Small intestine (tissue), 7 donors: ENCODE measurements at regions not wholly inside any gene's neighbourhood (a gene's known extent, or its start where the extent isn't known, plus 50 kb on each side); places are given as distances from the start of the nearest gene placed in this dataset.

Source experiments
- DNase-seq, 2 donors: peaks; one replicate each; pipeline versions ENCODE4 v3.0.0 to v3.0.0-alpha.2; 2013
- FAIRE-seq: peaks from 2 replicates; lab custom pipeline; 2012; peaks lifted over from hg19 to GRCh38; lab: Jason Lieb, UNC
- H3K27ac ChIP-seq, 3 donors: one replicate each; pipeline ENCODE4 v1.5.1; 2013; ENCODE audit warnings: low read length in 2 of 3, mild to moderate bottlenecking in 2 of 3, control low read depth in 1 of 3, inconsistent platforms in 1 of 3, low read depth in 1 of 3, moderate library complexity in 1 of 3
- H3K27me3 ChIP-seq, 3 donors: one replicate each; pipeline ENCODE4 v1.6.1; 2013; ENCODE audit warnings: low read length in 3 of 3, inconsistent platforms in 1 of 3; ENCODE audit not compliant: control insufficient read depth in 3 of 3, insufficient read depth in 3 of 3
- H3K36me3 ChIP-seq, 3 donors: one replicate each; pipeline ENCODE4 v1.6.1; 2013; ENCODE audit warnings: low read length in 3 of 3, inconsistent platforms in 1 of 3, low read depth in 1 of 3, mild to moderate bottlenecking in 1 of 3, moderate library complexity in 1 of 3; ENCODE audit not compliant: control insufficient read depth in 3 of 3, insufficient read depth in 2 of 3
- H3K4me1 ChIP-seq, 3 donors: one replicate each; pipeline ENCODE4 v1.6.1; 2013; ENCODE audit warnings: low read length in 2 of 3, inconsistent platforms in 1 of 3, low read depth in 1 of 3, mild to moderate bottlenecking in 1 of 3, moderate library complexity in 1 of 3; ENCODE audit not compliant: control insufficient read depth in 3 of 3, insufficient read depth in 2 of 3
- H3K4me3 ChIP-seq, 3 donors: one replicate each; pipeline ENCODE4 v1.5.1; 2013; ENCODE audit warnings: low read length in 3 of 3, control low read depth in 1 of 3, inconsistent platforms in 1 of 3, low read depth in 1 of 3, mild to moderate bottlenecking in 1 of 3, moderate library complexity in 1 of 3
- H3K9me3 ChIP-seq, 2 donors: one replicate each; pipeline ENCODE4 v1.6.1; 2013; ENCODE audit warnings: low read depth in 1 of 2, low read length in 1 of 2; ENCODE audit not compliant: control insufficient read depth in 2 of 2, insufficient read depth in 1 of 2
- WGBS, 3 donors: extraction: QIAGEN DNeasy Blood & Tissue Kit; methylation state at CpG; one replicate each; pipeline ENCODE4 v1.1.7; 2013; 5-methylcytosine and 5-hydroxymethylcytosine counted together
- donor health status: healthy with polysubstance abuse.
- donor health status: control.
- donor health status: control.
- donor health status: Bipolar disorder and iron deficiency.
- donor health status: healthy.

- FAIRE-seq = no peak
- Histone ChIP-seq H3K9me3 (no peaks in the 10 kb centered on the region), H3K27ac (no peak overlapping the region), H3K36me3 (no peaks in the 10 kb centered on the region), H3K4me1 (no peaks in the 10 kb centered on the region), H3K27me3 (no peaks in the 10 kb centered on the region), H3K4me3 (no peak overlapping the region)
- DNase-seq = no peak
- 53 to 77% (median 68%) methylated on average over 1 of the region's 1 CpG for whole genome bisulfite sequencing, 3 donors
Observed at GRCh38 chr4:116059361-116059760, 945.9 kb upstream of the NDST4 start.

- FAIRE-seq = no peak
- H3K36me3 ChIP-seq = no peaks in the 10 kb centered on the region
- WGBS, 3 donors = 67 to 83% (median 74%) methylated on average over 1 of the region's 1 CpG
- DNase-seq = no peak
- no peak overlapping the region for H3K4me3 ChIP-seq
- H3K4me1 ChIP-seq = no peaks in the 10 kb centered on the region
- no peaks in the 10 kb centered on the region for H3K27me3 ChIP-seq
- no peak overlapping the region for H3K27ac ChIP-seq
- H3K9me3 ChIP-seq = no peaks in the 10 kb centered on the region
Observed at GRCh38 chr4:116058129-116058528, 944.7 kb upstream of the NDST4 start.

DNA sequence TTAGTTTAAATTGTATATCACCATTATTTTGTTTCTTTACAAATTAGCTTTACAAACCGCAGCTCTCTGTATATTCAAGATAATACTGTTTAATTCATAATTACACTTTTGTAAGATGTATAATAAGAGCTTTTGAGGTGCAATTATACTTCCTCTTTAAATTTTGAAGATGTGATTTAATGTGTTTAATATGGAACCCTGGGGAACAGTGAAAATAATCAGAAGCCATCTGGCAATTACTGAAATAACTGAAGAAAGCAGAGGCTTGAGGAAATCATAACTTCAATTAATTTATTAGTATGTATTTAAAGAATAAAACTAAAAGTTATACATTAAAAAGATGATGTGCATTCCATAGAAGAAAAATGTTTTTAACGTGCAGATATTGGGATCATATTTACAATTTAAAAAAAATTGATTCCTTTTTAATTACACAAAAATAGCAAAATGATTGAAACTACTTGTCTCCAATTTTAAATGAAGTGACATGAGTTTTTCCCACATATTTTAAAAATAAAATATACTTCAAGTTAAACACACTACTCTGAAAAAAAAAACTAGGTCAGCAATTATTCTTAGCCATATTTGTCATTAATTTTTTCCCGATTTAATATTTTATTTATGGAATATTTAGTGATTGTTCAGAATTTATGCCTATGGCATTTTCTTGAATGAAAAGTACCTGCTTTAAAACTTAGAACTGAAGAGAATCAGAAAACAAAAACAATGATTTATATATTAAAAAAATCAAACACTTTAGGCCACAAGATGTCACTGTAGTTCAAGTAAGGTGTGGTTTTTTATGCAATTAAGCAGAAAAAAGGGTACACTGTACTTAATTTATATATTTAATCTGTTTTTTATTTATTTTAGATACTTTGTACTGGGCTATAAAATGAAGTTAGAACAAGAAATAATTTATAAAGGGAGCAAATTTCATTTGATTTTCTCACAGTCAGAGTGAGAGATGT, 942.7 kb upstream of the NDST4 start:
- no peaks in the 10 kb centered on the region for H3K9me3 ChIP-seq
- no peak overlapping the region for H3K27ac ChIP-seq
- H3K4me1 ChIP-seq = no peaks in the 10 kb centered on the region
- H3K36me3 ChIP-seq = no peaks in the 10 kb centered on the region
- 54 to 64% (median 59%) methylated on average over 3 of the region's 3 CpGs for WGBS, 3 donors
- DNase-seq = no peak
- no peaks in the 10 kb centered on the region for H3K27me3 ChIP-seq
- FAIRE-seq = peak; percentile 53
- no peak overlapping the region for H3K4me3 ChIP-seq

DNA sequence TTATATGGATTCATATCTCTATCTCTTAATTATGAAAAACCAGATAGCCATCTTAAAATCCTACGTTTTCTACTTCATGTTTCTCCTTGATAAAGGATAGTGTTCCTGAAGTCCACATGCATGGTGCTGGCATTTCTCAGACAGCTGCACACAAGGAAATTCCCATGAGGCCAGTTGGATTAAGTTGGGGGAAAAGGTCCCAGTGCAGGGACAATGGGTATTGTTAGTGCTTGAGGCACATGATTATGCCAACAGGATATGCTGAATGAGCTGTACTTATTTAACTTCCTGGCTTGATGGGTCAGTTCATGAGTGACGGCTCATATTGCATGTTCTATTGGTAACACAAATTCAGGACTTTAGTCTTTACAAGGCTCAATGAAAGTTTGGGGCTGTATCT, 913.9 kb upstream of the NDST4 start:
- 59 to 69% (median 63%) methylated on average over 2 of the region's 2 CpGs for WGBS, 3 donors
- no peak overlapping the region for H3K4me3 ChIP-seq
- H3K27me3 ChIP-seq = no peaks in the 10 kb centered on the region
- FAIRE-seq (no peak), DNase-seq (no peak)
- H3K4me1 ChIP-seq = no peaks in the 10 kb centered on the region
- H3K36me3 ChIP-seq = no peaks in the 10 kb centered on the region
- H3K27ac ChIP-seq = no peak overlapping the region
- H3K9me3 ChIP-seq = no peaks in the 10 kb centered on the region

DNA sequence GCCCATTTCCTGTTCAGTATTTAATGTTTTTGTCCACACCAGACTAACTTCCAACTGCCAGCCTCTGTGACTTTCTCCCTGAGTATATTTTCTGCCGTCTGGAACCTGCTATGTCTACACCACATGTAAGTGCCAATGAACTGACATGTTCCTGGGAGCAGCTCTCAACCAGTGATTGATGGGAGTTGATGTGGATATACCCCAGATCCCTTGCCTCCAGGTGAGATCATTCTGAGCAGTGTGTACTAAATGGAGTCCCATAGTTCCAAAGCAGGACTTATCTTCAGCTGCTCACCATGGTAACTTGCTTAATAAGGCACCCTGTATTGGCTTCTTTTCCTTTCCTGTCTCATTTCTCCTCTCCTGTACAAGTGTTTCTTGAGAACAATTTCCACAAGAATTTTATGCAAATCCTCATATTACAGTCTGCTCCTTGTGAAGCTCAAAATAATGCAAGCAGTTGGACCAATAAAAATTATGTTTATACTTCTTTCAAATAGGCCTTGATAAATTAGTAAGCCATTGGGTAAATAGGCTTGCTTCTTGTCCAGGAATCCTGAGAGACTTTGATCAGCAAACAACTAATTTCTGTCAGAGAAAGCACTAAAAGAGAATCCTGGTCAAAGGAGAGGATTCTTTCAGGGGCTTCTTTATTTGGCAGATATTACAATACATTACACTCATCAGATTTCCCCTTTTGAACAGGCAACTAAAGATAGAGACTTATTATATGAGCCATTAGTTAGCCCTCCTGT, 911.7 kb upstream of the NDST4 start:
- H3K4me1 ChIP-seq = no peaks in the 10 kb centered on the region
- peaks cover 0 to 2% of the 10 kb centered on the region in 2 donors for H3K9me3 ChIP-seq
- no peak overlapping the region for H3K4me3 ChIP-seq
- no peaks in the 10 kb centered on the region for H3K36me3 ChIP-seq
- no peak for FAIRE-seq
- no peak overlapping the region for H3K27ac ChIP-seq
- WGBS, 3 donors = 14 to 30% (median 29%) methylated on average over 1 of the region's 1 CpG
- H3K27me3 ChIP-seq = no peaks in the 10 kb centered on the region
- peak in 1 of 2 donors; percentile 1 for DNase-seq

DNA sequence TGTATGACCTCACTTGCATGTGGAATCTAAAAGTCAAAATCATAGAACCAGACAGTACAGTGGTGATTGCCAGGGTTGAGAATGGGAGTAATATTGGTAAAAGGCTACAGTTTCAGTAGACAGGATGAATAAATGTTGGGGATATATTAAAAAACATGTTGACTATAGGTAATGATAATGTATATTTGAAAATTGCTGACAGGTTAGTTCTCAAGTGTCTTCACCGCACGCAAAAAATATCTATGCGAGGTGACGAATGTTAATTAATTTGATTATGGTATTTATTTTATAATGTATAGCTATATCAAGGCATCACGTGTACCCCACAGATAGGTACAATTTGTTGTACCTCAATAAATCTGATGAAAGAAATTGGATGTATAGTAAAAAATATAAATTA, 909.6 kb upstream of the NDST4 start:
- Histone ChIP-seq H3K27ac (no peak overlapping the region), H3K4me1 (no peaks in the 10 kb centered on the region), H3K9me3 (peaks cover 0 to 20% of the 10 kb centered on the region in 2 donors), H3K36me3 (no peaks in the 10 kb centered on the region), H3K27me3 (no peaks in the 10 kb centered on the region), H3K4me3 (no peak overlapping the region)
- FAIRE-seq (no peak), DNase-seq (no peak)
- WGBS, 3 donors = 75 to 95% (median 90%) methylated on average over 5 of the region's 5 CpGs

- Histone ChIP-seq H3K9me3 (peaks cover 3 to 47% of the 10 kb centered on the region in 2 donors), H3K4me3 (no peak overlapping the region), H3K27ac (no peak overlapping the region), H3K27me3 (no peaks in the 10 kb centered on the region), H3K36me3 (no peaks in the 10 kb centered on the region), H3K4me1 (no peaks in the 10 kb centered on the region)
- DNase-seq (no peak), FAIRE-seq (no peak)
- 86 to 92% (median 88%) methylated on average over 4 of the region's 4 CpGs for WGBS, 3 donors
Observed at GRCh38 chr4:116020141-116020722, 906.8 kb upstream of the NDST4 start.

GRCh38 chr4:116018831-116019230, 905.4 kb upstream of the NDST4 start:
- DNase-seq = no peak
- Histone ChIP-seq H3K4me1 (no peaks in the 10 kb centered on the region), H3K27ac (no peak overlapping the region), H3K27me3 (no peaks in the 10 kb centered on the region), H3K9me3 (peaks cover 3 to 54% of the 10 kb centered on the region in 2 donors), H3K36me3 (no peaks in the 10 kb centered on the region), H3K4me3 (no peak overlapping the region)
- no peak for FAIRE-seq
- WGBS, 3 donors = 89 to 94% (median 92%) methylated on average over 3 of the region's 3 CpGs
